Right lobe of liver (tissue), 6 donors: ENCODE measurements at regions not wholly inside any gene's neighbourhood (a gene's known extent, or its start where the extent isn't known, plus 50 kb on each side); places are given as distances from the start of the nearest gene placed in this dataset.

Source experiments
- ATAC-seq, 4 donors: fragments of 200-7000 bp; cut with Tn5 transposase; one replicate each; pipeline ENCODE4 v1.9.1; 2020; ENCODE audit warnings: mild to moderate bottlenecking in 4 of 4, moderate library complexity in 4 of 4
- DNase-seq, 3 donors: peaks; one replicate each; pipeline ENCODE4 v3.0.0-alpha.2; 2020
- H3K27ac ChIP-seq, 3 donors: fragments of 200-600 bp; one replicate each; pipeline ENCODE4 v1.8.0; 2022
- H3K27me3 ChIP-seq, 2 donors: fragments of 200-600 bp; one replicate each; pipeline ENCODE4 v1.8.0; 2022
- H3K36me3 ChIP-seq, 4 donors: fragments of 200-600 bp; sonication (generic) in 1 of 4; one replicate each; pipeline versions ENCODE4 v1.5.1 to v1.8.0; 2017 to 2022; ENCODE audit warnings: control low read depth in 1 of 4
- H3K4me1 ChIP-seq, 4 donors: fragments of 200-600 bp; sonication (generic) in 1 of 4; one replicate each; pipeline versions ENCODE4 v1.5.1 to v1.8.0; 2017 to 2022; ENCODE audit warnings: control low read depth in 1 of 4
- H3K4me3 ChIP-seq, 3 donors: fragments of 200-600 bp; one replicate each; pipeline ENCODE4 v1.8.0; 2022
- H3K9me3 ChIP-seq, 4 donors: fragments of 200-600 bp; sonication (generic) in 1 of 4; one replicate each; pipeline versions ENCODE4 v1.5.1 to v1.8.0; 2017 to 2022; ENCODE audit warnings: control low read depth in 1 of 4
- CTCF ChIP-seq, 4 donors: fragments of 200-600 bp in 3 of 4; fragments of 450-650 bp in 1 of 4; IDR thresholded peaks; one replicate each; pipeline versions ENCODE4 v1.5.1 to v1.8.0; 2016 to 2022; ENCODE audit warnings: antibody characterized with exemption in 4 of 4, mild to moderate bottlenecking in 2 of 4
- POLR2A ChIP-seq: fragments of 450-650 bp; IDR thresholded peaks from one replicate; pipeline ENCODE4 v1.6.1; 2017; ENCODE audit warnings: antibody characterized with exemption, mild to moderate bottlenecking
- WGBS: methylation state at CpG from one replicate; pipeline ENCODE4 v1.1.6; 2018; ENCODE audit warnings: low coverage, low lambda C conversion rate; ENCODE audit not compliant: insufficient coverage; ENCODE audit errors: missing lambda C conversion rate; 5-methylcytosine and 5-hydroxymethylcytosine counted together
- intact Hi-C, 2 donors: fragments of 100-400 bp; cut with DNase I; formaldehyde crosslinking; loops; one replicate each; pipeline versions ENCODE4 v1.11.2 to v1.14.1; 2022
- donor health status: DM: no; HTN: yes; CAD: no.
- donor health status: DM: no; HTN: no; CAD: no.
- donor health status: DM: no; HTN: no; CAD: no.
- donor health status: DM: no; HTN: yes; CAD: no.
- donor health status: DM: no; HTN: yes; CAD: no.

- TF ChIP-seq CTCF (IDR thresholded peaks at IDR 0.05) (no peak), POLR2A (no peak)
- H3K4me3 ChIP-seq = no peak overlapping the region
- H3K4me1 ChIP-seq = no peaks in the 10 kb centered on the region
- no peak for ATAC-seq
- DNase-seq = no peak
- no peaks in the 10 kb centered on the region for H3K9me3 ChIP-seq
- H3K27me3 ChIP-seq = no peaks in the 10 kb centered on the region
- WGBS = 15% methylated on average over 3 of the region's 5 CpGs
- intact Hi-C loops = no loop called here
- H3K27ac ChIP-seq = no peak overlapping the region
- no peaks in the 10 kb centered on the region for H3K36me3 ChIP-seq
Measured at GRCh38 chr1:30242722-30243457, 480.5 kb downstream of the MATN1 start.

- WGBS = 51% methylated on average over 8 of the region's 9 CpGs
- H3K27ac ChIP-seq = no peak overlapping the region
- ATAC-seq = no peak
- intact Hi-C loops = no loop called here
- no peaks in the 10 kb centered on the region for H3K9me3 ChIP-seq
- no peaks in the 10 kb centered on the region for H3K4me1 ChIP-seq
- H3K27me3 ChIP-seq = no peaks in the 10 kb centered on the region
- DNase-seq = no peak
- H3K36me3 ChIP-seq = no peaks in the 10 kb centered on the region
- H3K4me3 ChIP-seq = no peak overlapping the region
- TF ChIP-seq POLR2A (no peak), CTCF (IDR thresholded peaks at IDR 0.05) (no peak)
Measured at GRCh38 chr1:30242168-30242567, 481.2 kb downstream of the MATN1 start.

GRCh38 chr1:30241681-30242080, 481.7 kb downstream of the MATN1 start:
- 55% methylated on average over 3 of the region's 3 CpGs for WGBS
- H3K4me3 ChIP-seq = no peak overlapping the region
- H3K27me3 ChIP-seq = no peaks in the 10 kb centered on the region
- intact Hi-C loops = no loop called here
- no peaks in the 10 kb centered on the region for H3K4me1 ChIP-seq
- ATAC-seq (no peak), DNase-seq (no peak)
- no peaks in the 10 kb centered on the region for H3K9me3 ChIP-seq
- no peak overlapping the region for H3K27ac ChIP-seq
- no peak for TF ChIP-seq CTCF (IDR thresholded peaks at IDR 0.05)
- TF ChIP-seq POLR2A = no peak
- H3K36me3 ChIP-seq = no peaks in the 10 kb centered on the region

GRCh38 chr1:30234091-30234490, 489.3 kb downstream of the MATN1 start:
- ATAC-seq (no peak), DNase-seq (no peak)
- WGBS = 37% methylated on average over 4 of the region's 7 CpGs
- Histone ChIP-seq H3K9me3 (no peaks in the 10 kb centered on the region), H3K27ac (no peak overlapping the region), H3K4me3 (no peak overlapping the region), H3K36me3 (no peaks in the 10 kb centered on the region), H3K4me1 (no peaks in the 10 kb centered on the region), H3K27me3 (no peaks in the 10 kb centered on the region)
- intact Hi-C loops = no loop called here
- no peak for TF ChIP-seq POLR2A
- no peak for TF ChIP-seq CTCF (IDR thresholded peaks at IDR 0.05)
